GM12872 (cell line): ENCODE measurements at regions not wholly inside any gene's neighbourhood (a gene's known extent, or its start where the extent isn't known, plus 50 kb on each side); places are given as distances from the start of the nearest gene placed in this dataset.

Experiments
- CTCF ChIP-seq: IDR thresholded peaks from 3 replicates; pipeline ENCODE4 v1.5.1; 2011; ENCODE audit warnings: low read depth, mild to moderate bottlenecking, low read length, moderate library complexity; ENCODE audit not compliant: insufficient read depth

- TF ChIP-seq CTCF = no peak
Observed at GRCh38 chr22:26894766-26895485, 237.5 kb downstream of the MIAT start.

- no peak for TF ChIP-seq CTCF
Observed at GRCh38 chr22:26897384-26897783, 240.0 kb downstream of the MIAT start.

GRCh38 chr22:26898946-26899605 is 241.7 kb downstream of the MIAT start:
- TF ChIP-seq CTCF = no peak

GRCh38 chr22:26900787-26901186 is 243.4 kb downstream of the MIAT start:
- TF ChIP-seq CTCF = no peak

- no peak for TF ChIP-seq CTCF
Observed at GRCh38 chr22:26901198-26901816, 243.9 kb downstream of the MIAT start.

GRCh38 chr22:26902401-26903029 is 245.1 kb downstream of the MIAT start:
- no peak for TF ChIP-seq CTCF
